ENCODE measurements at regions not wholly inside any gene's neighbourhood (a gene's known extent, or its start where the extent isn't known, plus 50 kb on each side); places are given as distances from the start of the nearest gene placed in this dataset.
"Not testable (repeated sequence)": the region's sequence is repeated elsewhere in the genome, so short reads cannot be mapped to it uniquely, and the experiment has no call there.

GRCh38 chr13:38002606-38003005 is 133.0 kb upstream of the TRPC4 start:
- H3K4me3 Mint-ChIP-seq: no peak overlapping the region
- no peak for DNase-seq
- no peak for ATAC-seq
- no peak overlapping the region for H3K27ac Mint-ChIP-seq
- H3K4me1 Mint-ChIP-seq: no peaks in the 10 kb centered on the region
- no peaks in the 10 kb centered on the region for H3K9me3 Mint-ChIP-seq
- no peaks in the 10 kb centered on the region for H3K36me3 Mint-ChIP-seq (ENCODE audit: low read depth)
- H3K27me3 Mint-ChIP-seq: no peaks in the 10 kb centered on the region

- no peaks in the 10 kb centered on the region for H3K36me3 Mint-ChIP-seq (ENCODE audit: low read depth)
- no peaks in the 10 kb centered on the region for H3K27me3 Mint-ChIP-seq
- H3K4me3 Mint-ChIP-seq: no peak overlapping the region
- no peak for DNase-seq
- no peaks in the 10 kb centered on the region for H3K9me3 Mint-ChIP-seq
- no peak for ATAC-seq
- no peaks in the 10 kb centered on the region for H3K4me1 Mint-ChIP-seq
- no peak overlapping the region for H3K27ac Mint-ChIP-seq
Observed at GRCh38 chr13:37997641-37998040, 128.1 kb upstream of the TRPC4 start.

- Mint-ChIP-seq H3K9me3 (peaks cover 4% of the 10 kb centered on the region), H3K36me3 (ENCODE audit: low read depth) (no peaks in the 10 kb centered on the region), H3K4me3 (no peak overlapping the region), H3K27ac (no peak overlapping the region), H3K4me1 (no peaks in the 10 kb centered on the region), H3K27me3 (no peaks in the 10 kb centered on the region)
- no peak for ATAC-seq
- no peak for DNase-seq
Observed at GRCh38 chr13:37995092-37995491, 125.5 kb upstream of the TRPC4 start.

- H3K36me3 Mint-ChIP-seq (ENCODE audit: low read depth): no peaks in the 10 kb centered on the region
- H3K4me3 Mint-ChIP-seq: no peak overlapping the region
- H3K27me3 Mint-ChIP-seq: no peaks in the 10 kb centered on the region
- no peak overlapping the region for H3K27ac Mint-ChIP-seq
- ATAC-seq (no peak), DNase-seq (no peak)
- no peaks in the 10 kb centered on the region for H3K4me1 Mint-ChIP-seq
- H3K9me3 Mint-ChIP-seq: peaks cover 3% of the 10 kb centered on the region
Observed at GRCh38 chr13:37986811-37987210, 117.2 kb upstream of the TRPC4 start.

- H3K36me3 Mint-ChIP-seq (ENCODE audit: low read depth): no peaks in the 10 kb centered on the region
- H3K4me1 Mint-ChIP-seq: no peaks in the 10 kb centered on the region
- no peaks in the 10 kb centered on the region for H3K9me3 Mint-ChIP-seq
- no peak overlapping the region for H3K4me3 Mint-ChIP-seq
- DNase-seq: no peak
- no peak overlapping the region for H3K27ac Mint-ChIP-seq
- H3K27me3 Mint-ChIP-seq: no peaks in the 10 kb centered on the region
- no peak for ATAC-seq
Observed at GRCh38 chr13:37985281-37985680, 115.7 kb upstream of the TRPC4 start.

GRCh38 chr13:37984357-37984756 is 114.8 kb upstream of the TRPC4 start:
- no peak for ATAC-seq
- no peak overlapping the region for H3K4me3 Mint-ChIP-seq
- DNase-seq: no peak
- no peaks in the 10 kb centered on the region for H3K27me3 Mint-ChIP-seq
- H3K36me3 Mint-ChIP-seq (ENCODE audit: low read depth): no peaks in the 10 kb centered on the region
- no peak overlapping the region for H3K27ac Mint-ChIP-seq
- H3K9me3 Mint-ChIP-seq: no peaks in the 10 kb centered on the region
- no peaks in the 10 kb centered on the region for H3K4me1 Mint-ChIP-seq

- Mint-ChIP-seq H3K36me3 (ENCODE audit: low read depth) (no peaks in the 10 kb centered on the region), H3K9me3 (no peaks in the 10 kb centered on the region), H3K27ac (no peak overlapping the region), H3K4me1 (no peaks in the 10 kb centered on the region), H3K27me3 (no peaks in the 10 kb centered on the region), H3K4me3 (no peak overlapping the region)
- no peak for ATAC-seq
- no peak for DNase-seq
Observed at GRCh38 chr13:37981932-37982331, 112.4 kb upstream of the TRPC4 start.

GRCh38 chr13:37978680-37979079 is 109.1 kb upstream of the TRPC4 start:
- H3K27me3 Mint-ChIP-seq: no peaks in the 10 kb centered on the region
- no peak for ATAC-seq
- no peaks in the 10 kb centered on the region for H3K4me1 Mint-ChIP-seq
- H3K27ac Mint-ChIP-seq: no peak overlapping the region
- H3K36me3 Mint-ChIP-seq (ENCODE audit: low read depth): no peaks in the 10 kb centered on the region
- H3K9me3 Mint-ChIP-seq: no peaks in the 10 kb centered on the region
- DNase-seq: no peak
- H3K4me3 Mint-ChIP-seq: no peak overlapping the region

GRCh38 chr13:37968555-37968954 is 99.0 kb upstream of the TRPC4 start:
- H3K36me3 Mint-ChIP-seq (ENCODE audit: low read depth): no peaks in the 10 kb centered on the region
- no peak for DNase-seq

GRCh38 chr13:37966266-37966665 is 96.7 kb upstream of the TRPC4 start:
- Mint-ChIP-seq H3K4me3 (no peak overlapping the region), H3K4me1 (no peaks in the 10 kb centered on the region), H3K27me3 (no peaks in the 10 kb centered on the region), H3K36me3 (ENCODE audit: low read depth) (no peaks in the 10 kb centered on the region), H3K9me3 (peaks cover 4% of the 10 kb centered on the region), H3K27ac (no peak overlapping the region)
- ATAC-seq (no peak), DNase-seq (no peak)

More at GRCh38 chr13:37968555-37968954, 99.0 kb upstream of the TRPC4 start:
- H3K27me3 Mint-ChIP-seq: no peaks in the 10 kb centered on the region
- no peak overlapping the region for H3K27ac Mint-ChIP-seq
- H3K4me1 Mint-ChIP-seq: no peaks in the 10 kb centered on the region
- ATAC-seq: no peak
- no peaks in the 10 kb centered on the region for H3K9me3 Mint-ChIP-seq
- no peak overlapping the region for H3K4me3 Mint-ChIP-seq

GRCh38 chr13:37960427-37960826 is 90.9 kb upstream of the TRPC4 start:
- no peak overlapping the region for H3K4me3 Mint-ChIP-seq
- no peak for ATAC-seq
- H3K27me3 Mint-ChIP-seq: no peaks in the 10 kb centered on the region
- no peaks in the 10 kb centered on the region for H3K4me1 Mint-ChIP-seq
- H3K36me3 Mint-ChIP-seq (ENCODE audit: low read depth): no peaks in the 10 kb centered on the region
- H3K27ac Mint-ChIP-seq: no peak overlapping the region
- DNase-seq: no peak
- H3K9me3 Mint-ChIP-seq: peaks cover 4% of the 10 kb centered on the region

GRCh38 chr13:37959284-37959683 is 89.7 kb upstream of the TRPC4 start:
- Mint-ChIP-seq H3K4me1 (no peaks in the 10 kb centered on the region), H3K27ac (no peak overlapping the region), H3K4me3 (no peak overlapping the region), H3K36me3 (ENCODE audit: low read depth) (no peaks in the 10 kb centered on the region), H3K9me3 (peaks cover 8% of the 10 kb centered on the region), H3K27me3 (no peaks in the 10 kb centered on the region)
- no peak for ATAC-seq
- no peak for DNase-seq

- Mint-ChIP-seq H3K4me3 (no peak overlapping the region), H3K36me3 (ENCODE audit: low read depth) (no peaks in the 10 kb centered on the region)
Observed at GRCh38 chr13:37956536-37956935, 87.0 kb upstream of the TRPC4 start.

GRCh38 chr13:37954597-37954996 is 85.0 kb upstream of the TRPC4 start:
- H3K27me3 Mint-ChIP-seq; DNase-seq; H3K36me3 Mint-ChIP-seq (ENCODE audit: low read depth); H3K4me3 Mint-ChIP-seq; H3K9me3 Mint-ChIP-seq; H3K4me1 Mint-ChIP-seq; H3K27ac Mint-ChIP-seq; ATAC-seq: not testable (repeated sequence)

More at GRCh38 chr13:37956536-37956935, 87.0 kb upstream of the TRPC4 start:
- Mint-ChIP-seq H3K9me3 (peaks cover 6% of the 10 kb centered on the region), H3K27me3 (no peaks in the 10 kb centered on the region), H3K4me1 (no peaks in the 10 kb centered on the region), H3K27ac (no peak overlapping the region)
- DNase-seq (no peak), ATAC-seq (no peak)

GRCh38 chr13:37954191-37954590 is 84.6 kb upstream of the TRPC4 start:
- H3K9me3 Mint-ChIP-seq: peaks cover 7% of the 10 kb centered on the region
- no peaks in the 10 kb centered on the region for H3K27me3 Mint-ChIP-seq
- ATAC-seq: no peak
- DNase-seq: no peak
- H3K36me3 Mint-ChIP-seq (ENCODE audit: low read depth): no peaks in the 10 kb centered on the region
- H3K27ac Mint-ChIP-seq: no peak overlapping the region
- no peaks in the 10 kb centered on the region for H3K4me1 Mint-ChIP-seq
- H3K4me3 Mint-ChIP-seq: no peak overlapping the region

- no peak overlapping the region for H3K27ac Mint-ChIP-seq
- H3K27me3 Mint-ChIP-seq: no peaks in the 10 kb centered on the region
- no peak overlapping the region for H3K4me3 Mint-ChIP-seq
- no peaks in the 10 kb centered on the region for H3K4me1 Mint-ChIP-seq
- no peaks in the 10 kb centered on the region for H3K36me3 Mint-ChIP-seq (ENCODE audit: low read depth)
- DNase-seq (no peak), ATAC-seq (no peak)
- peaks cover 8% of the 10 kb centered on the region for H3K9me3 Mint-ChIP-seq
Observed at GRCh38 chr13:37953696-37954095, 84.1 kb upstream of the TRPC4 start.
